ENCODE measurements at regions not wholly inside any gene's neighbourhood (a gene's known extent, or its start where the extent isn't known, plus 50 kb on each side); places are given as distances from the start of the nearest gene placed in this dataset.

GRCh38 chr13:31663880-31664585, 75.3 kb upstream of the RXFP2 start:
- Histone ChIP-seq H3K9me3 (no peaks in the 10 kb centered on the region), H3K27ac (replicated peaks in 1 of 4) (no peak overlapping the region), H3K4me1 (no peaks in the 10 kb centered on the region), H3K4me3 (no peak overlapping the region), H3K27me3 (no peaks in the 10 kb centered on the region), H3K36me3 (no peaks in the 10 kb centered on the region)
- intact Hi-C loops (cut with DNase I) = no loop called here
- 31% methylated on average over 1 of the region's 1 CpG for WGBS
- TF ChIP-seq, protein P1, sequence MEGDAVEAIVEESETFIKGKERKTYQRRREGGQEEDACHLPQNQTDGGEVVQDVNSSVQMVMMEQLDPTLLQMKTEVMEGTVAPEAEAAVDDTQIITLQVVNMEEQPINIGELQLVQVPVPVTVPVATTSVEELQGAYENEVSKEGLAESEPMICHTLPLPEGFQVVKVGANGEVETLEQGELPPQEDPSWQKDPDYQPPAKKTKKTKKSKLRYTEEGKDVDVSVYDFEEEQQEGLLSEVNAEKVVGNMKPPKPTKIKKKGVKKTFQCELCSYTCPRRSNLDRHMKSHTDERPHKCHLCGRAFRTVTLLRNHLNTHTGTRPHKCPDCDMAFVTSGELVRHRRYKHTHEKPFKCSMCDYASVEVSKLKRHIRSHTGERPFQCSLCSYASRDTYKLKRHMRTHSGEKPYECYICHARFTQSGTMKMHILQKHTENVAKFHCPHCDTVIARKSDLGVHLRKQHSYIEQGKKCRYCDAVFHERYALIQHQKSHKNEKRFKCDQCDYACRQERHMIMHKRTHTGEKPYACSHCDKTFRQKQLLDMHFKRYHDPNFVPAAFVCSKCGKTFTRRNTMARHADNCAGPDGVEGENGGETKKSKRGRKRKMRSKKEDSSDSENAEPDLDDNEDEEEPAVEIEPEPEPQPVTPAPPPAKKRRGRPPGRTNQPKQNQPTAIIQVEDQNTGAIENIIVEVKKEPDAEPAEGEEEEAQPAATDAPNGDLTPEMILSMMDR (IDR thresholded peaks at IDR 0.05) = no peak
- TF ChIP-seq POLR2AphosphoS5 (IDR thresholded peaks at IDR 0.05) (no peak), EP300 (IDR thresholded peaks at IDR 0.05) (no peak), POLR2A (IDR thresholded peaks at IDR 0.05; ENCODE audit: low read depth) (no peak)
- no peak for DNase-seq (ENCODE audit: extremely low spot score)

GRCh38 chr13:31670831-31671617, 68.3 kb upstream of the RXFP2 start:
- Histone ChIP-seq H3K36me3 (no peaks in the 10 kb centered on the region), H3K9me3 (no peaks in the 10 kb centered on the region), H3K4me1 (no peaks in the 10 kb centered on the region), H3K27ac (replicated peaks in 1 of 4) (no peak overlapping the region), H3K4me3 (no peak overlapping the region), H3K27me3 (no peaks in the 10 kb centered on the region)
- 52% methylated on average over 1 of the region's 1 CpG for whole genome bisulfite sequencing
- intact Hi-C loops (cut with DNase I) = no loop called here
- TF ChIP-seq POLR2AphosphoS5 (IDR thresholded peaks at IDR 0.05) = no peak
- no peak for TF ChIP-seq POLR2A (IDR thresholded peaks at IDR 0.05; ENCODE audit: low read depth)
- DNase-seq (ENCODE audit: extremely low spot score) = no peak

GRCh38 chr13:31674051-31674450, 65.3 kb upstream of the RXFP2 start:
- Histone ChIP-seq H3K36me3 (no peaks in the 10 kb centered on the region), H3K27ac (replicated peaks in 1 of 4) (no peak overlapping the region), H3K9me3 (no peaks in the 10 kb centered on the region), H3K27me3 (no peaks in the 10 kb centered on the region), H3K4me1 (no peaks in the 10 kb centered on the region), H3K4me3 (no peak overlapping the region)
- TF ChIP-seq POLR2A (IDR thresholded peaks at IDR 0.05; ENCODE audit: low read depth) = no peak
- intact Hi-C loops (cut with DNase I) = no loop called here
- DNase-seq (ENCODE audit: extremely low spot score) = no peak
- 71% methylated on average over 1 of the region's 1 CpG for WGBS

- Histone ChIP-seq H3K4me3 (no peak overlapping the region), H3K36me3 (no peaks in the 10 kb centered on the region), H3K4me1 (no peaks in the 10 kb centered on the region), H3K27me3 (no peaks in the 10 kb centered on the region), H3K27ac (replicated peaks in 1 of 4) (no peak overlapping the region), H3K9me3 (no peaks in the 10 kb centered on the region)
- 48% methylated on average over 5 of the region's 5 CpGs for WGBS
- no peak for DNase-seq (ENCODE audit: extremely low spot score)
- TF ChIP-seq POLR2AphosphoS5 (IDR thresholded peaks at IDR 0.05) (no peak), EP300 (IDR thresholded peaks at IDR 0.05) (no peak), POLR2A (IDR thresholded peaks at IDR 0.05; ENCODE audit: low read depth) (no peak)
- TF ChIP-seq, protein P1 (IDR thresholded peaks at IDR 0.05) = no peak
- intact Hi-C loops (cut with DNase I) = no loop called here
Measured at GRCh38 chr13:31675440-31675953, 63.8 kb upstream of the RXFP2 start.

GRCh38 chr13:31681133-31681532, 58.2 kb upstream of the RXFP2 start:
- H3K27ac ChIP-seq (replicated peaks in 1 of 4) = no peak overlapping the region
- 98% methylated on average over 2 of the region's 2 CpGs for WGBS

More at GRCh38 chr13:31681133-31681532, 58.2 kb upstream of the RXFP2 start:
- H3K4me3 ChIP-seq = no peak overlapping the region
- no peak for DNase-seq (ENCODE audit: extremely low spot score)
- TF ChIP-seq POLR2A (IDR thresholded peaks at IDR 0.05; ENCODE audit: low read depth) (no peak), EP300 (IDR thresholded peaks at IDR 0.05) (no peak), POLR2AphosphoS5 (IDR thresholded peaks at IDR 0.05) (no peak)
- TF ChIP-seq, protein P1 (IDR thresholded peaks at IDR 0.05) = no peak
- no peaks in the 10 kb centered on the region for H3K9me3 ChIP-seq
- intact Hi-C loops (cut with DNase I) = no loop called here
- H3K36me3 ChIP-seq = no peaks in the 10 kb centered on the region
- no peaks in the 10 kb centered on the region for H3K27me3 ChIP-seq
- no peaks in the 10 kb centered on the region for H3K4me1 ChIP-seq

Data from esophagus muscularis mucosa (tissue), 4 donors.